ENCODE measurements at regions not wholly inside any gene's neighbourhood (a gene's known extent, or its start where the extent isn't known, plus 50 kb on each side); places are given as distances from the start of the nearest gene placed in this dataset.
"Not testable (repeated sequence)": the region's sequence is repeated elsewhere in the genome, so short reads cannot be mapped to it uniquely, and the experiment has no call there.

DNA sequence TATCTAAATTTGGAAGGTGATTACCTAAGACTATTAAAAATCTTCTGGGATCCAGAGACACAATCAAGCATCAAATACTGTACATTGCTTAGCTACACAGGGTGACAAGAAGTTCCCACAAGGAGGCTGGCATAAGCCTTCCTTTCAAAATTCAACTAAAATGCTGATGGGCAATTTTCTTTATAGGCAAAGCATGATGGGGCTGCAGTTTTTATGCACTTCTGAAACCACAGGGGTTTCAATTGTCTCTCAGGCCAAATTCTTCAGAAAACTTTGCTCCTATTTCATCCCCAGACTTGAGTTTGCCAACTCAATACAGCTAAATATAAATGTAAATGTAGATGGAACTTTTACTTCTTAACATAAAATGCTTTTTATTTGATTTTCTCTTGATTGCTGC, 241.6 kb downstream of the ZPLD1 start:
- in situ Hi-C loops (cut with HindIII; ENCODE audit: low sequenced_read_pairs), result no loop called here

DNA sequence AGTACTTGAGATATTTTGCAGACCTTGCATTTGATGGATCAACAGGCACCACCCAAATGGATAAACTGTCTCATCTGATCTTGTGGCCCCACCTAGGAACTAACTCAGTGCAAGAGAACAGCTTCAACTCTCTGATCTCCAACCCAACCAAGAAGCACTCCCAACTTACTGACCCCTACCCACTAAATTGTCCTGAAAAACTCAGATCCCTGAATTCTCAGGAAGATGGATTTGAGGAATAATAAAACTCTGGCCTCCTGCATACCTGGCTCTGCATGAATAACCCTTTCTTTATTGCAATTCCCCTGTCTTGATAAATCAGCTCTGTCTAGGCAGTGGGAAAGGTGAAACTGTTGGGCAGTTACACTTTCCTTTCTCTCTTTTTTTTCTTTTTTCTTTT, 247.9 kb downstream of the ZPLD1 start:
- in situ Hi-C loops (cut with HindIII; ENCODE audit: low sequenced_read_pairs), result no loop called here

DNA sequence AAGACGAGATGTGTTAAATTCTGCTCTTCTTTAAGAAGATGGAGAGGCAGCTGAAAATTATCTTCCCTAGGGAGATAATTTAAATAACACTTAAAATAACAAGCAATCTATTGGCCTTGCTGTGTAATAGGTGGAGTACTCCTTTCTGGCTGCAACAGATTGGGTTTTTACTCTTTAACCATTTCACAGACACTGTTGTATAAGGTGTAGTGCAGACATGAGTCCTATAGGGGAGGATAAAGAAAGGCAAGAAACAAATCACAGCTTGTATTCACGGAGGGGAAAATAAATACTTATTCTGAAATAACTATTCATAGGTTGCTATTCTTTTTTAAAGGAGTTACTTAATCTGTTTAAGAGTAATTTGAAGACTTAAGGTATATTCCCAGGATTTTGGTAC, 252.0 kb downstream of the ZPLD1 start:
- in situ Hi-C loops (cut with HindIII; ENCODE audit: low sequenced_read_pairs), result no loop called here

DNA sequence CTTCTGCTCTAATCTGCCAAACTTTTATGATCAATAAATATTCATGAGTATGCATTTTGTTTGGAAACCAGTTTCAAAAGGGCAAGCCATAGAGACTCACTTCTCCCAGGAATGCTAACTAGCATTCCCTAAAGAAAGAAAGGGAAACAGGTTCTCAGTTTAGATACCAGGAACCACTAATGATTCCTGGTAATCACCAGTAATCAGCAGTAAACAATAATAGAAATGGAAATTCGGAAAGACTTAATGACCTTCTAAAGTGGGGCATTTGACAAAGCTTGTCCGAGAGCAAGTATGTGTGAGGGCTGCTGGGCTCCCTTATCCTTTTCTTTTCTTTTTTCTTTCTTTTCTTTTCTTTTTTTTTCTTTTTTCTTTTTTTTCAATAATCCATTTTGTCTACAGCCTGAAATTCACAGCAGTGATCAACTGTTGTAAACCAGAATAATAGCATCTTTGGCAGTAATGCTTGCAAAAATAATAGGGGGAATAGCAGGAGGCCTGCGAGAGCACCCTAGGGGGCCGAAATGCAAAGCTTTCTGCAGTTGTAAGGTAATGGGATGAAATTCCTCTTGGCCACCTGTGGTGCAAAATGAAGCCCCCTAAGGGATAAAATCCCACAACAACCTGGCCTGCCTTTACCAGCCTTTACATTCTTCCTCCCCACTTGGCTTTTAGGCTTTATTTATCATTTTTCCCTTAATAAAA, 253.2 kb downstream of the ZPLD1 start:
- in situ Hi-C loops (cut with HindIII; ENCODE audit: low sequenced_read_pairs), result no loop called here

DNA sequence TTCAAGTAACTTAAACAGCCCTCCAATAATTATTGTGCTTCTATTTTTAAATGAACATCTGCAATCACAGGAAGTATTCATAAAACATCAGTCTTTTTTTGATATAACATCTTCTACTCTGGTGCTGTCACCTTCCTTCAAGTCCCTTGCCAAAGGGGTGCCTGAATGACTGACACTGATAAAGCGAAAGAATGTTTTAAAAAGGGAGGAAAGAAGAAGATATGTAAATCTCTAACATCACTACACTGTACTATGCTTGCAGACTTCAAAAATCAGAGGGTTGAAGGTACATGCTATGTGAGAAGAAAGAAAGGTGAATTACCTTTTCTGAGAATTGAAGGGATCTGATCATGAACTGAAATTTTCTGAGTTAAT, 253.7 kb downstream of the ZPLD1 start:
- in situ Hi-C loops (cut with HindIII; ENCODE audit: low sequenced_read_pairs), result no loop called here

DNA sequence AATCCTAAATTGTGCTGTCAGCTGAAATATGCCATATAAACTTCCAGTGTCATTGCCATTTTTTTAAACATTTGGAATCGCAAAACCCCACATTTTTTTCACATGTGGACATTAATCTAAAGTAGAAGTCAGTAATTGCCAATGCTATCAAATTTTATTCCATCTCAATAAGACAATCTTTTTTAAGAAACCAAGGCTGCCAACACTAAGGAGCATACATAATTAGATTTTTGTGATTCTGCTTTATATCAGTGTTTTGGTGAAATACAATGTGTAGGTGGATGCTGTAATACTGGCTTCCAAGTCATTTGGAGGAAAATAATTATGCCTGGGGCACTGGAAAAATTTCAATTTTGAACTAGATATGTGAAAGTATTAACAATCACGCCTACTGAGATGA, 256.7 kb downstream of the ZPLD1 start:
- in situ Hi-C loops (cut with HindIII; ENCODE audit: low sequenced_read_pairs), result no loop called here

DNA sequence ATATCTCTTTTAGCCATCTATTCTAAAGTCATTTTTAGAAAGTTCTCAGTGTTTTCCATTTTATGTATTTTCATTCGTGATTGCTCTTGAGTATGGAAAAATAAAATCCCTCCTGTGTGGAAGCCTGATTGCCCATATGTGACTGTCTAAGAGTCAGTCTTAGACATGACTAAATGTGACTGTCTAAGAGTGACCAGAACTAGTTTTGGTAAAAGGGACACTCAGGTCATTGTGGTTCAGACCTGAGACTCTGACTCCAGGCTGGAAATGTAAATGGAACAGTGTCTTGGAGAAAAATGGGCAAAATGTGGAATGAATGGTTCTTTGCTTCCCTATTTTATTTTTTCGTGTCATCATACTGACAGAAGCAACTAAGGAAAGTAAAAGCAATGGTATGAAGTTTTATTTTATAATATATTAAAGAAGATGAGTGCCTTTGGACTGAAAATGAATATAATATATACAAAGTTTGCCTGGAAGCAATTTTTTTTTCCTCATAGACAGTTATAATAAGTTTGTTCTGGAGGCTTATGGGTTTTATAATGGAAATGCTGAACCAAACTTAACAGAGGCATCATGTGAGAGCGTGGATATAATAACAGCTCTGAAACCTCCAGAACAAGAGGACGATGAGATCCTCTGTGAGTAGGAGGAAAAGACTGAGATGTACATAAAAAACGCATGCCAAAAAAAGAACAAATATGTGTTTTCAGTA, 264.4 kb downstream of the ZPLD1 start:
- in situ Hi-C loops (cut with HindIII; ENCODE audit: low sequenced_read_pairs), result no loop called here

DNA sequence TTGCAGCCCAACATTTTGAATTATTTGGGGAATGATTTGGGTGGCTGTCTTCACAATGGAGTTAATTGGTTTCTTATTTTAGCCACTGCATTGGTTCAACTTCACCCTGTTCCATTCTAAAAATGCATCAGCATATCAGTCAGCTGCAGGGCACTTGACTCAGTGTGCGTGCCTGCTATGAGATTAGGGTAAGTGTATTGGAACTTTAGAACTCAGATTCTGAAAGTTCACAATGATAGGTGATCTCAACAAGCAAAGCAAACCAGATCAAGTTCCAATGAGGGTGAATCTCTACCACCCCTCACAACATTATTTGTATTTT, 265.0 kb downstream of the ZPLD1 start:
- in situ Hi-C loops (cut with HindIII; ENCODE audit: low sequenced_read_pairs), result no loop called here

DNA sequence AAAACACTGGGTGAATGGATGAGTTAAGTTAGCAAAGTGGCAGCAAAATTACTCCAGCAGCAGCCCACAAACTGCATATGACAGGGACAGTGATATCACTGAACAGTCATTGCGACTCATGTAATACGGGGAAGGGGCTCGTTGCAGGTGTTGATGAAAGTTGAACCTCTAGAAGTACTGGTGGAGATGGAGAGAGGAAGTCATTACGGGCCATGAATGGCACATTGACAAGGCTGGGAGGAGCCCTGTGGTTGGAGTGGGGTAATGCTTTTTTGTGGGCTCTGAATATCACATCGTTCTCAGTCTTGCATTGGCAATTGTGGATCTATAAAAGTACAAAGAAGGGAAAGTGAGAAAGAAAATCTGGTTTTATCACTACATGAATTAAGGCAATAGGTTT, 278.1 kb downstream of the ZPLD1 start:
- in situ Hi-C loops (cut with HindIII; ENCODE audit: low sequenced_read_pairs), result no loop called here

DNA sequence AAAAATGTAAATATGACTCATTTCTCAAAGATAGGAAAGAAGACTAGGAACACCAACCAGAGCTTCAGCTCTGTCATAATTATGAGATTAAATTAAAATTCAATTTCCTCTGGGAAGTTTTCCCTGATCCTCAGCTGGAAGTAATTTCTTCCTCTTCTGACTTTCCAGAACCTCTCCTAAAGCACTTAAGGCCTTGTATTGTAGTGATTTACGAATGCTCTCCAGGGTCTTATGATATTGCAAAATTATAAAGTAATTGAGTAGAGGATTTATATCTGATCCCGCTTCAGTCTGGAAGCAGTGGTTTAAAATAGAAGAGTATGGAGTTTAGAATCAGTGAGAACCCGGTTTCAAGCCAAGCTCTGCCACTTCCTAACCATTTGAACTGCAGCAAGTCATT, 279.8 kb downstream of the ZPLD1 start:
- in situ Hi-C loops (cut with HindIII; ENCODE audit: low sequenced_read_pairs), result no loop called here

DNA sequence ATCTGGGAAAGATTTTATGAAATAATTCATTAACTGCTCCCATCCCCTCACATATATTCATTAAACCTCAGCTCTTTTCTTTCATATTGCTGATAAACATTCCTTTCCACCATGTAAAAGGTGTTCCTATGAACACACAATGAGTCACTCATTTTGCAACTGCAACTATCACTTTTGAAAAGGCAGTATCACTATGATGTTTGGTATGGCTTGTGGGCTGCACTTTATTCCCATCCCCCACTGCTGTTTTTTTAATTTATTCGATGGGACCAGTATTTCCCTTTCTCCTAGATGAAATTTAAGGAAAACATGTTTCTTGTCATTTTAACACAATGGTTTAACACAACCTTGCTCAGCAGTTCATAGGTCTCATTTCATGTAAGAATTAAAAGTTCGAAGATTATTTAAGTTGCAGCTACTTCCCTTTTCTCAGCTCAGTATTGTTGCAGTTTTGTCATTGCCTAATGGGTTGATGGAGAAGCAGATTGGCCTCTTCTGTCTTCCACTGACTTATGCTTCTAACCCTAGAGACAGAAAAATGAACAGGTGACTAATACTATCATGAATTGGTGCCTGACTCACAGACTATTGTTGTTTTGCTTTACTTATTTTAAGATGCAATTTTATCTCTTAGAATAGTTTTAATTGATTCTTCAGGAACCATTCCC, 280.3 kb downstream of the ZPLD1 start:
- in situ Hi-C loops (cut with HindIII; ENCODE audit: low sequenced_read_pairs), result no loop called here

DNA sequence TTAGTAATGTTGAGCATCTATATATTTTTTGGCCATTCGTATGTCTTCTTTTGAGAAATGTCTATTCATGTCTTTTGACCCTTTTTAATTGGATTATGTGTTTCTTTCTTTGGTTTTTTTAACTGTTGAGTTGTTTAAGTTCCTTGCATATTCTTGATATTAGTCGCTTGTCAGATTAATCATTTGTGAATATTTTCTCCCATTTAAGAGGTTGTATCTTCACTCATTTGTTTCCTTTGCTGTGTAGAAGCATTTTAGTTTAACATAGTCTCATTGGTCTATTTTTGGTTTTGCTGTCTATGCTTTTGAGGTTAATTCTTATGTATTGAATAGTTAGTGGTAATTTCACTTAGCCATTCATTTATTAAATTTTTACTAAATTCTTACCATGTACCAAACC, 283.8 kb downstream of the ZPLD1 start:
- in situ Hi-C loops (cut with HindIII; ENCODE audit: low sequenced_read_pairs), result no loop called here

DNA sequence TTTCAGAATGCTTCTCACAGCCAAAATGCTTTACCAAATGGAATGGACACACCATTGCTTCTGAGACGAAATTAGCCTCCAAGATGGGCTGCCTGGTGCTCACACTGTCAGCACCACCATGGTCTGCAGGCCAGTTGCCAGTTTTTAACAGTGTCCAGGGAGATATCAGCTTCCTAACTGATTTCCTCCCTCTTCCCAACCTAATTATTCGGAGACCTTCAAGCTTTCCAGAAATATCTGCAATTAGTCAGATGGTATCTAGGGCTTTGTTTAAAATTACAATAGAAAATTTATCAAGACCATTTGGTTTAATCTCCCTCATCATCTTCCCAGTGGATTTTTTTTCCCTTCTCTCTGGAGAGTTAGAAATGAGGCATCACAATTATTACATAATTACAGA, 287.5 kb downstream of the ZPLD1 start:
- in situ Hi-C loops (cut with HindIII; ENCODE audit: low sequenced_read_pairs), result no loop called here

DNA sequence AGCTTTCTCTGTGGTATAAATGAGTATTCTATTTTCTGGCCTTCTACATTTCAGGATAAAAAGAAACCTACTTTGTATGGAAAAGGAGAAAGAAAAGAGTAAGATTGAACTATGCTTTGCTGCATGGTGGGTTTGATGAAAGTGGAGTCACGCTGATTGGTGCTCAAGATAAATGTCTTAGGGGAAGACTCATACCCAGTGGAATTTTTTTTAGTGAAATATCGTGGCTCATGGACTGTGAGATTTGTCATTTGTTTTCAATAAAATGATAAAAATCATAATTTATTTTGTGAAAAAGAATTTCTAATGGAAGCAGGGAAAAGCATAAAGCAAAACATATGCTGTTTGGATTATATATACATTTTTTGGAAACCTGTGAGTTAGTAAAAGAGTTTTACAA, 292.5 kb downstream of the ZPLD1 start:
- in situ Hi-C loops (cut with HindIII; ENCODE audit: low sequenced_read_pairs), result no loop called here

DNA sequence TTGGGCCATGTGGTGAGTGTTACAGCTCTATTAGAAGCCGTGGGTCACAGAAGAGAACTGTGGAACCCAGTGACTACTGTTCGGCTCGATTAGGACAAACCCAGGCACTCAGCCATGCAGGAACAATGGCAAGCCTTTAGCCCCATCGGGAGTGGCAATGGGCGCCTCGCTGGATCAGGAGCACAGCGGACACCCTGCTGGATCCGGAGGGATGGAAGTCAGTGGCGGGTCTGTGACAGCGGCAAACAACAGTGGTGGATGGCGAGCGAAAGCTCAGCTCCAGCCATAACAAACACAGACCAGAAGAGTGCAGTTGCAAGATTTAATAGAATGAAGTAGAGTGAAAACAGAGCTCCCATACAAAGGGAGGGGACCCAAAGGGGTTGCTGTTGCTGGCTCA, 297.8 kb downstream of the ZPLD1 start:
- in situ Hi-C loops (cut with HindIII; ENCODE audit: low sequenced_read_pairs), result not testable (repeated sequence)

DNA sequence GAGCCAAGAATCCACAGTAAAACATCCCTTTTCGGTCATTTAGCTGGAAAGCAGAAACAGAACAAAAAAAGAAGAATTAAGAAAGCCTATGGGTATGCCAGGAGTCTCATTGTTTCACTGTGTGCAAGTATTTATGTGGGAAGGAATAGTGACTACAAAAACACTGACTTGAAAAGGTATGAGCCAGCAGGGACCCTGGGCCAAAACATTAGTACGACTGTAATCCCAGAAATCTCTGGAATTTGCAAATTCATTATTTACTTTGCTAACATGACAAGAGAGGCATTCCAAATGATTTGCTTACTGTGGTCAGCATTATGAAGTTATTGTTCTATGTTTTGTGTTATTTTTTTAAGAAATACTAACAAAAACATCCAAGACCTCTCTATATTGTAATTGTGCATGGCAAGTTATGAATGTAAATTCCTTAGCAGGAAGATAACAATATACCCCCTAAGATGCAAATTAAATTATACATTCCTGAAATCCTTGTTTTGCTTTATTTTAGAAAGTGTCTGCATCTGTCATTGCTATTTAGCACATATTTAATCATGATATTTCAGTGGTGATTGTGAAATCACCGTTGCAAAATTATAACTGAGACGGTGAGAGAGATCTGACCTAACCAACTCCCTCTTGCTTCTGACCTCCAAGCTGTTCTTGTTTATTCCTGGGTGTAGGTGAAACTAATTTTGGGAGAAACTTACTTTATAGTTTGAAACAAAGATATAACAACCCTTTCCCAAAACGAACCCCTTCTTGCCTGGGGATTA, 299.2 kb downstream of the ZPLD1 start:
- in situ Hi-C loops (cut with HindIII; ENCODE audit: low sequenced_read_pairs), result no loop called here

DNA sequence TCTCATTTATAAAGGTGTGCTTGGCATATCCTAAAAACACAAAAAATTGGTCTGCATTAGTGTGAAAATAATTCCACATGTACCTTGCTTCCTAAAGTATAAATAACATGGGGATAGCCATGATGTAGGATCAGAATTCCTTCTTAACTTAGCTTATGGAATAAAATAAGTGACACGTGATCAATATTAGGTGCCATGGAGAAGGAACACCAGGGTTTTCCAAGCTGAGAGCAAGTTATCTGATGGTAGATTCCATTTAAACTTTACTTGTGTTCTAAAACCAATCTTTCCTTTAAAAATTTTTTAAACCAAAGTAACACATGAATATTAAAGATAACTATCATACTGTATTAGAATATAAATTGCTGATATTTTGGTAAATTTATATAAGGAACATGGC, 300.5 kb downstream of the ZPLD1 start:
- in situ Hi-C loops (cut with HindIII; ENCODE audit: low sequenced_read_pairs), result no loop called here

DNA sequence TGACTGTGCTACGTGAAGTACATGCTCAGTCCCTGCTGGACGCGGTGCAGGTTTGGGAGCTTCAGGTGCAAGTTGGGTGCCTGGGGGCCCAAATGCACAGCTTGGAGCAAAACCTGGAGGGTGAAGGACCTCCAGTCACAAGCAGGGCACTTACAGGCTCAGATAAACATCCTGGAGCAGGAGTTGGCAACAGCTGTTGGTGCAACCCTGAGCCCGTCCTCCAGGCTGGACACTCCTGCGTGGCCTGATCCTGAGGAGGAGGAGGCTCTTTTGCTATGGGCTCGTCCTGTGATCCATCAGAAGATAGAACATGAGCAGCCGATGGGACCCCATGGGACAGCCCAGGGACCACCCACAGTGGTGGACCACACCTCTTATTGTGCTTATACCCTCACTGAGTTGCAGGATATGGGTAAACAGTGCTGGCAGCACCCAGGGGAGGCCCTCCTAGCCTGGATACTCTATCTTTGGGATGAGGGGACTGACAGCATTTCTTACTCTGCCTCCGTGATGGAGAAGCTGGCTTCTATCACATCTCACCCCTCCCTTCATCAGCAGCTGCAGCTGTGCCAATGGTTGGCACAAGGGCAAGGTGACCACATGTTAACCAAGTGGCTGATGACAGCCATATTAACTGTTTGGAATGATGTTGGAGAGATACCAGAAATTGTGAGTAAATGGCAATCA, 301.6 kb downstream of the ZPLD1 start:
- in situ Hi-C loops (cut with HindIII; ENCODE audit: low sequenced_read_pairs), result no loop called here

DNA sequence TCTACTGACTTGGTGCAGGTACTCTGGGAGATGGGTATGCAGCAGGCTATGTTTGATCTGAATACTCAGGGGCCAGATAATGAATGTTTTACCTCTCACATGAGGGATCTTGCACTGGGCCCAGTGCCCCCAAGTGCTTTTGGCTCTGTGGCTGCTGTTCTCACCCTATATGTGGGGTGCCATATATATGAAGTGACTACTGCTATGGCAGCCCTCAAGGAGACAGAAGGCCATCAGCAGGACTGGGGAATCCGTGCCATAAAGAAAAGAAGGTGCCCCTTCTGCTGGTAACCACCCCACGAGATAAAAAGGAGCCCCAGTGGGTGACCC, 302.1 kb downstream of the ZPLD1 start:
- in situ Hi-C loops (cut with HindIII; ENCODE audit: low sequenced_read_pairs), result no loop called here

DNA sequence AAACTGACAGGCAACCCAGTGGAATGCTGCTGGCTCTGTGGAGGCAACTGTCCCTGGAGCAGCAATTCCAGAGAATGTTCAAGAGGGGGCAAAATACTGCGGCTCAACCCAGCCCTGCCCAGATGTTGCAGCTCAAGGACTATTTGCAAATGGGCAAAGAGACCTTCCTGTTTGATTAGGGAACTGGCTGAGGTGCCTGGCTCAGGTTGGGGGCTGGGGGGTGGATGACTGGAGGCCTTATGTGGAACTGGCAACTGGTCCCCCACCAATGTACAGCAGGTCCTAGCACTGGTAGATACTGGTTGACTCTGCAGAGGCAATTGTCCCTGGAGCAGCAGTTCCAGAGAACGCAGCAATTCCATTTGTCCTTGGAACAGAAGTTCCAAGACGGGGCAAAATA, 302.5 kb downstream of the ZPLD1 start:
- in situ Hi-C loops (cut with HindIII; ENCODE audit: low sequenced_read_pairs), result no loop called here

DNA sequence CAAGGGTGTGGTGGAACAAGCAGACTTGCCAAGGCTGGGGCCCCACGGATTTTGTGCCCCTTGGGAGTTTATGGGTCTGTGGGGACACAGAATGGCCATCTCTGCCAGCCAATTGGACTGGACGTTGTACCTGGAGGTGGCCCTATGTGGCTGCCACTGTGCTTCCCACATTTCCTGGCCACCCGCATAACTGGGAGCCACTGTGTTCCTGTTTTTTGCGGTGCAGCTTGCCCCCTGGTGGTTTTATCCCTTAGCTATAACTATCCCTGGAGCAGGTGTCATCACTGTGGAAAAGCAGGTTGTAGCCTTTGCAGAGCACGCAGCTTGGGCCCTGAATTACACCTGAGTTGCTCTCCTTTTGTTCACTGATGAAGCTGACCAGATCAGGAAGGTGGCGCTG, 306.3 kb downstream of the ZPLD1 start:
- in situ Hi-C loops (cut with HindIII; ENCODE audit: low sequenced_read_pairs), result no loop called here

Data from endothelial cell of hepatic sinusoid (primary cell).